Prostate gland (tissue), 2 donors: ENCODE measurements at regions not wholly inside any gene's neighbourhood (a gene's known extent, or its start where the extent isn't known, plus 50 kb on each side); places are given as distances from the start of the nearest gene placed in this dataset.

ENCODE experiments used
- CTCF ChIP-seq, 4 experiments: fragments of 200-600 bp in 2 of 4; fragments of 450-650 bp in 2 of 4; sonication (generic) in 2 of 4; IDR thresholded peaks; 1 replicate in 3 of 4; 2 replicates in 1 of 4; pipeline ENCODE4 v1.5.1; 2016 to 2019; ENCODE audit warnings: antibody characterized with exemption in 4 of 4, mild to moderate bottlenecking in 2 of 4, moderate library complexity in 2 of 4
- POLR2A ChIP-seq: fragments of 450-650 bp; IDR thresholded peaks from one replicate; pipeline ENCODE4 v1.6.1; 2016; ENCODE audit warnings: antibody characterized with exemption, mild to moderate bottlenecking

DNA sequence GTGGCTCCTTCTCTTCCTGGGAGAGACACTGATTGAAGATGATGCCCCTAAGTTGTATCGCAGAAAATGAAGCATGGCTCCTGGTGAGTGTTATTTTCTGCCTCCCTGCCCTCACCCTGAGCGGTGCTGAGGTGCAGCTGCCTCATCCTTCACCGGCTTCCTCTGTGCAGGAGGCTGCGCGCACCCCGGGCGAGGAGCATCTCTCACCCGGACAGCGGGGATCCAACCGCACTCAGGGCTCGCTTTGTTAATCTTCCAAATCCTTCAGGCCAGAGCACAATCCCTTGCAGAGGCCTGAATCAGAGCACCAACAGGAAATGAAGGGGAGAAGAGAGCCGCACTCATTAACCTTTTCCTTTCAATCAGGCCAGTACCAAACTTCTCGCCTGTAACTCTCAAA lies 910.3 kb downstream of the CCSER2 start:
- no peak for TF ChIP-seq CTCF (IDR thresholded peaks at IDR 0.05)
- no peak for TF ChIP-seq POLR2A
